SK-N-SH (cell line): ENCODE measurements at regions not wholly inside any gene's neighbourhood (a gene's known extent, or its start where the extent isn't known, plus 50 kb on each side); places are given as distances from the start of the nearest gene placed in this dataset.

ENCODE experiments used
- CTCF ChIA-PET: fragments of 300-600, 350-600 bp; formaldehyde crosslinking; extraction: SDS; loops from one replicate; lab custom pipeline; 2021; lab: Yijun Ruan, JAX
- POLR2A ChIA-PET: fragments of 350-600 bp; sonication (Branson Sonifier 250); formaldehyde crosslinking; extraction: SDS; loops from one replicate; lab custom pipeline; 2020; ENCODE audit warnings: antibody characterized with exemption, inconsistent platforms; lab: Yijun Ruan, JAX
- DNase-seq: peaks from one replicate; pipeline ENCODE4 v3.0.0; 2012
- H2AFZ ChIP-seq: fragments of 200-600 bp; sonication (generic); 2 replicates; pipeline ENCODE4 v1.8.1; 2016; ENCODE audit warnings: antibody characterized with exemption, mild to moderate bottlenecking, low read depth
- H3F3A ChIP-seq: fragments of 200-600 bp; sonication (generic); replicated peaks from 2 replicates; pipeline ENCODE3; 2016; ENCODE audit warnings: antibody characterized with exemption, mild to moderate bottlenecking; ENCODE audit not compliant: insufficient read depth
- H3K27ac ChIP-seq, 2 experiments: fragments of 200-500 bp in 1 of 2; fragments of 200-600 bp in 1 of 2; sonication (Bioruptor generic) in 1 of 2; sonication (generic), shearing (Covaris generic) in 1 of 2; 2 replicates each; pipeline versions ENCODE4 v1.5.1 to v1.6.1; 2014 to 2016; ENCODE audit warnings: low read depth in 2 of 2, inconsistent platforms in 1 of 2, low read length in 1 of 2, mild to moderate bottlenecking in 1 of 2, mixed read lengths in 1 of 2
- H3K27me3 ChIP-seq: fragments of 200-600 bp; sonication (generic), shearing (Covaris generic); 2 replicates; pipeline ENCODE4 v1.6.1; 2016; ENCODE audit warnings: mixed run types; ENCODE audit not compliant: insufficient read depth
- H3K36me3 ChIP-seq, 2 experiments: fragments of 200-500 bp in 1 of 2; fragments of 200-600 bp in 1 of 2; sonication (Bioruptor generic) in 1 of 2; sonication (generic) in 1 of 2; replicated peaks in 1 of 2; 2 replicates each; pipeline versions ENCODE3 to v1.5.1; 2014 to 2016; ENCODE audit warnings: low read length in 1 of 2, mild to moderate bottlenecking in 1 of 2; ENCODE audit not compliant: insufficient read depth in 2 of 2, control insufficient read depth in 1 of 2
- H3K4me1 ChIP-seq, 2 experiments: fragments of 200-500 bp in 1 of 2; fragments of 200-600 bp in 1 of 2; sonication (Bioruptor generic) in 1 of 2; sonication (generic), shearing (Covaris generic) in 1 of 2; 2 replicates each; pipeline versions ENCODE4 v1.5.1 to v1.6.1; 2014 to 2016; ENCODE audit warnings: low read depth in 1 of 2, low read length in 1 of 2, mixed run types in 1 of 2; ENCODE audit not compliant: insufficient read depth in 2 of 2, control insufficient read depth in 1 of 2
- H3K4me2 ChIP-seq: fragments of 200-600 bp; sonication (generic), shearing (Covaris generic); 2 replicates; pipeline ENCODE4 v1.6.1; 2017; ENCODE audit warnings: mixed run types
- H3K4me3 ChIP-seq, 2 experiments: fragments of 200-500 bp in 1 of 2; fragments of 200-600 bp in 1 of 2; sonication (Bioruptor generic) in 1 of 2; sonication (generic), shearing (Covaris generic) in 1 of 2; 2 replicates each; pipeline versions ENCODE4 v1.5.1 to v1.8.1; 2014 to 2016; ENCODE audit warnings: low read depth in 2 of 2, inconsistent platforms in 1 of 2, low read length in 1 of 2, mild to moderate bottlenecking in 1 of 2, mixed read lengths in 1 of 2, moderate library complexity in 1 of 2
- H3K79me2 ChIP-seq: fragments of 200-600 bp; sonication (generic); 2 replicates; pipeline ENCODE4 v1.8.1; 2017; ENCODE audit warnings: mild to moderate bottlenecking; ENCODE audit not compliant: insufficient read depth
- H3K9ac ChIP-seq: fragments of 200-600 bp; sonication (generic); 2 replicates; pipeline ENCODE4 v1.6.1; 2017; ENCODE audit warnings: mixed run types
- H3K9me2 ChIP-seq: fragments of 200-600 bp; sonication (generic); 2 replicates; pipeline ENCODE4 v1.6.1; 2017; ENCODE audit warnings: mixed run types
- H3K9me3 ChIP-seq: fragments of 200-600 bp; sonication (generic); 2 replicates; pipeline ENCODE4 v1.6.1; 2017; ENCODE audit warnings: mixed run types, mild to moderate bottlenecking, moderate library complexity
- H4K20me1 ChIP-seq: fragments of 200-600 bp; sonication (generic); 2 replicates; pipeline ENCODE4 v1.6.1; 2017; ENCODE audit warnings: mild to moderate bottlenecking, mixed run types; ENCODE audit not compliant: insufficient read depth
- FOSL2 ChIP-seq: IDR thresholded peaks from 2 replicates; pipeline ENCODE4 v1.4.0; 2012; ENCODE audit warnings: low read depth, mild to moderate bottlenecking, moderate library complexity, borderline replicate concordance
- GABPA ChIP-seq: IDR thresholded peaks from 2 replicates; pipeline ENCODE4 v1.4.0; 2012; ENCODE audit warnings: low read depth, mild to moderate bottlenecking
- IRF3 ChIP-seq: fragments of 150-350 bp; IDR thresholded peaks from 2 replicates; pipeline ENCODE4 v1.6.1; 2016; ENCODE audit warnings: mild to moderate bottlenecking, low read depth, low read length
- MAX ChIP-seq: IDR thresholded peaks from 2 replicates; pipeline ENCODE4 v1.4.0; 2012; ENCODE audit warnings: low read depth
- MEF2A ChIP-seq: IDR thresholded peaks from 2 replicates; pipeline ENCODE4 v1.4.0; 2012; ENCODE audit warnings: low read depth, borderline replicate concordance
- MXI1 ChIP-seq: IDR thresholded peaks from 2 replicates; pipeline ENCODE4 v1.6.1; 2012; ENCODE audit warnings: mild to moderate bottlenecking, low read depth, low read length, improper control_type of control experiment
- PBX3 ChIP-seq: IDR thresholded peaks from 2 replicates; pipeline ENCODE4; 2012
- RCOR1 ChIP-seq: fragments of 150-350 bp; IDR thresholded peaks from 2 replicates; pipeline ENCODE4 v1.6.1; 2017; ENCODE audit warnings: antibody characterized with exemption, low read length
- REST ChIP-seq: IDR thresholded peaks from 2 replicates; pipeline ENCODE4 v1.6.1; 2012; ENCODE audit warnings: mild to moderate bottlenecking, low read depth, low read length, moderate library complexity
- RXRA ChIP-seq: IDR thresholded peaks from 2 replicates; pipeline ENCODE4 v1.4.0; 2012; ENCODE audit warnings: low read depth, mild to moderate bottlenecking, borderline replicate concordance
- SIN3A ChIP-seq: IDR thresholded peaks from 2 replicates; pipeline ENCODE4 v1.6.1; 2012; ENCODE audit warnings: low read depth, mild to moderate bottlenecking, low read length, moderate library complexity, borderline replicate concordance
- SMC3 ChIP-seq: IDR thresholded peaks from 2 replicates; pipeline ENCODE4 v1.6.1; 2012; ENCODE audit warnings: low read depth, low read length, improper control_type of control experiment
- TAF1 ChIP-seq: IDR thresholded peaks from 2 replicates; pipeline ENCODE4 v1.6.1; 2012; ENCODE audit warnings: low read depth, mild to moderate bottlenecking, low read length, moderate library complexity, borderline replicate concordance
- TCF12 ChIP-seq: IDR thresholded peaks from 2 replicates; pipeline ENCODE4 v1.4.0; 2012
- TEAD4 ChIP-seq: IDR thresholded peaks from 2 replicates; pipeline ENCODE4 v1.4.0; 2012; ENCODE audit warnings: mild to moderate bottlenecking, borderline replicate concordance; ENCODE audit not compliant: insufficient read depth
- USF1 ChIP-seq: IDR thresholded peaks from 2 replicates; pipeline ENCODE4 v1.4.0; 2012; ENCODE audit warnings: low read depth, borderline replicate concordance
- YY1 ChIP-seq: IDR thresholded peaks from 2 replicates; pipeline ENCODE4 v1.4.0; 2012; ENCODE audit warnings: low read depth, mild to moderate bottlenecking
- ZBTB33 ChIP-seq: IDR thresholded peaks from 2 replicates; pipeline ENCODE4 v1.4.0; 2012; ENCODE audit warnings: low read depth, borderline replicate concordance
- WGBS: methylation state at CpG from one replicate; pipeline ENCODE4 v1.1.6; 2017; ENCODE audit warnings: low lambda C conversion rate; 5-methylcytosine and 5-hydroxymethylcytosine counted together

GRCh38 chr4:160265014-160265413, 1162.1 kb downstream of the RAPGEF2 start (continued):
- TF ChIP-seq ZBTB33, result no peak

GRCh38 chr4:160265836-160266235, 1163.0 kb downstream of the RAPGEF2 start:
- H3K9ac ChIP-seq, result no peak overlapping the region
- no peak overlapping the region for H3K27ac ChIP-seq
- H3K36me3 ChIP-seq, result no peaks in the 10 kb centered on the region
- H4K20me1 ChIP-seq, result no peaks in the 10 kb centered on the region
- H3K27me3 ChIP-seq, result no peaks in the 10 kb centered on the region
- ChIA-PET CTCF (no interaction called here), POLR2A (no interaction called here)
- H3K4me1 ChIP-seq, result no peaks in the 10 kb centered on the region; a peak in 1 of 4 replicates
- H2AFZ ChIP-seq, result no peak overlapping the region
- no peak overlapping the region for H3K4me3 ChIP-seq
- no peaks in the 10 kb centered on the region for H3K79me2 ChIP-seq
- no peak for DNase-seq
- peaks cover 3% of the 10 kb centered on the region; the same call in 1 of the 2 replicates for H3K9me2 ChIP-seq
- TF ChIP-seq ZBTB33 (no peak), RXRA (no peak), SMC3 (no peak), GABPA (no peak), MEF2A (no peak), SIN3A (no peak), USF1 (no peak), MAX (no peak), IRF3 (no peak), MXI1 (no peak), TEAD4 (no peak), TAF1 (no peak), RCOR1 (no peak), FOSL2 (no peak), REST (no peak), TCF12 (no peak), YY1 (no peak), PBX3 (no peak)
- 89% methylated on average over 2 of the region's 2 CpGs for WGBS
- H3F3A ChIP-seq, result no peaks in the 10 kb centered on the region
- no peak overlapping the region for H3K4me2 ChIP-seq
- no peaks in the 10 kb centered on the region for H3K9me3 ChIP-seq
